Activated naive CD8-positive, alpha-beta T cell treated with anti-CD3 and anti-CD28 coated beads, Interleukin-2, amount 50 U/mL, for 24 hours (primary cell): ENCODE measurements at regions not wholly inside any gene's neighbourhood (a gene's known extent, or its start where the extent isn't known, plus 50 kb on each side); places are given as distances from the start of the nearest gene placed in this dataset.

ENCODE experiments used
- ATAC-seq: fragments of 150-1000 bp; cut with Tn5 transposase; one replicate; pipeline ENCODE4 v1.10.0; 2021
- DNase-seq: peaks from one replicate; pipeline ENCODE4 v3.0.0; 2021
- H3K27ac Mint-ChIP-seq: one replicate; pipeline ENCODE4 v1.8.0; 2021; ENCODE audit warnings: mild to moderate bottlenecking, mixed read lengths
- H3K27me3 Mint-ChIP-seq: one replicate; pipeline ENCODE4 v1.8.0; 2021; ENCODE audit warnings: mixed read lengths
- H3K36me3 Mint-ChIP-seq: one replicate; pipeline ENCODE4 v1.8.0; 2021; ENCODE audit warnings: low read depth, mixed read lengths
- H3K4me1 Mint-ChIP-seq: one replicate; pipeline ENCODE4 v1.8.0; 2021; ENCODE audit warnings: mixed read lengths
- H3K4me3 Mint-ChIP-seq: one replicate; pipeline ENCODE4 v1.8.0; 2021; ENCODE audit warnings: mild to moderate bottlenecking, moderate library complexity, mixed read lengths
- H3K9me3 Mint-ChIP-seq: one replicate; pipeline ENCODE4 v1.8.0; 2021; ENCODE audit warnings: mixed read lengths

- Mint-ChIP-seq H3K9me3 (peaks cover 6% of the 10 kb centered on the region), H3K27ac (no peak overlapping the region), H3K27me3 (no peaks in the 10 kb centered on the region), H3K4me1 (no peaks in the 10 kb centered on the region), H3K36me3 (no peaks in the 10 kb centered on the region), H3K4me3 (no peak overlapping the region)
- ATAC-seq (no peak), DNase-seq (no peak)
These were observed 276.3 kb downstream of the TFEC start for GRCh38 chr7:115754226-115754625.

- DNase-seq (no peak), ATAC-seq (no peak)
- H3K4me1 Mint-ChIP-seq = no peaks in the 10 kb centered on the region
- H3K9me3 Mint-ChIP-seq = no peaks in the 10 kb centered on the region
- no peaks in the 10 kb centered on the region for H3K27me3 Mint-ChIP-seq
- no peak overlapping the region for H3K4me3 Mint-ChIP-seq
- no peaks in the 10 kb centered on the region for H3K36me3 Mint-ChIP-seq
- no peak overlapping the region for H3K27ac Mint-ChIP-seq
These were observed 280.6 kb downstream of the TFEC start for GRCh38 chr7:115749924-115750323.

DNA sequence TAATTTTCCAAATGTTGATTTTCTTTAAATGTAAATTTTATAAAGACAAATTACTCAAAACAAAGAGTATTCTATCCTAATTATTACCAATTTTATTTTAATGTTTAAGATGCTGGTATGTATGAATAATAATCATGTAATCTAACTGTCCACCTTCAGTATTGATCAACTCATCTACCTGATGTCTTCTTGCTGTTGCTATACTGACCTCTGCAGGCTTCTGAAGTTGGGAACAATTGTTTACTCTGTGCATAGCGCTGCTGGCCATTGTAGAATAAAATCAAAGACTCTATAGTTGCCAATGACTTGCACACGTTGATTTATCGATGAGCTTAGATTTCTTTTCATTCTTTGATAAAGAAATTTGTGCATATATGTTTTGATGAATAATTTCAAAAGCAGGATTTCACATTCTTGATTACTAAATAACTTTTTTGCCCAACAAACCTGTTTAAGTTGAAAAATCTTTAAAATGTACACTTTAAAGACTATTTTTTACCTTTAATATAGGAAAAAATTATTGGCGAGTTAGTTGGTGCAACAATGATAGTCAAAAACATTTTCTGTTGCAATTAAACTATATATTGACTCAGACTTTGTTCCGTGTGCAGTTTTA, 282.3 kb downstream of the TFEC start:
- H3K27ac Mint-ChIP-seq = no peak overlapping the region
- H3K4me3 Mint-ChIP-seq = no peak overlapping the region
- no peaks in the 10 kb centered on the region for H3K36me3 Mint-ChIP-seq
- H3K4me1 Mint-ChIP-seq = no peaks in the 10 kb centered on the region
- no peaks in the 10 kb centered on the region for H3K27me3 Mint-ChIP-seq
- DNase-seq (no peak), ATAC-seq (no peak)
- H3K9me3 Mint-ChIP-seq = no peaks in the 10 kb centered on the region

DNA sequence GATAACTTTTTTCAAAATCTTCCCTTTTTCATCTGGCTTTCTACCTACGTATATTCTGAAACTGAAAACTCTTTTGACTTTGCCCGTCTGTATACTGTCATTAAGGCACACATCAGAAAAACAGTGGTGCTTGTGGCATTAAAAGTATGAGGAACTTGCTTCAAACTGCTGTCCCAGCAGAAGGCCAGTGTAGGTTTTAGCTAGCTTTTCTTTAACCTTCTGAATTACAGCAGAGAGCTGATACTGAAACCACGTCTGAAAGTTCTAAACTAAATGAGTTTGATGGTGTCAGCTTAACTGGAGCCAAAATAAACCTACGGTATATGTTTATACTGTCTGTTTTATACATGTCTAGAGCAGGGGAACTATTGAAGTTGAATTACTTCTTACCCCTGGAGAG, 283.4 kb downstream of the TFEC start:
- Mint-ChIP-seq H3K9me3 (no peaks in the 10 kb centered on the region), H3K36me3 (no peaks in the 10 kb centered on the region), H3K4me1 (no peaks in the 10 kb centered on the region), H3K4me3 (no peak overlapping the region), H3K27ac (no peak overlapping the region), H3K27me3 (no peaks in the 10 kb centered on the region)
- no peak for ATAC-seq
- no peak for DNase-seq

GRCh38 chr7:115740043-115740442, 290.5 kb downstream of the TFEC start:
- ATAC-seq = no peak
- no peak overlapping the region for H3K27ac Mint-ChIP-seq
- H3K9me3 Mint-ChIP-seq = no peaks in the 10 kb centered on the region
- H3K4me3 Mint-ChIP-seq = no peak overlapping the region
- no peaks in the 10 kb centered on the region for H3K27me3 Mint-ChIP-seq
- H3K4me1 Mint-ChIP-seq = no peaks in the 10 kb centered on the region
- H3K36me3 Mint-ChIP-seq = no peaks in the 10 kb centered on the region
- DNase-seq = no peak

- H3K27me3 Mint-ChIP-seq = no peaks in the 10 kb centered on the region
- no peak overlapping the region for H3K4me3 Mint-ChIP-seq
- H3K4me1 Mint-ChIP-seq = no peaks in the 10 kb centered on the region
- no peaks in the 10 kb centered on the region for H3K36me3 Mint-ChIP-seq
- DNase-seq (no peak), ATAC-seq (no peak)
- H3K27ac Mint-ChIP-seq = no peak overlapping the region
- H3K9me3 Mint-ChIP-seq = no peaks in the 10 kb centered on the region
These were observed 295.9 kb downstream of the TFEC start for GRCh38 chr7:115734641-115735040.

GRCh38 chr7:115731796-115732471, 298.6 kb downstream of the TFEC start:
- H3K27ac Mint-ChIP-seq = no peak overlapping the region
- H3K4me1 Mint-ChIP-seq = no peaks in the 10 kb centered on the region
- peaks cover 3% of the 10 kb centered on the region for H3K27me3 Mint-ChIP-seq
- H3K36me3 Mint-ChIP-seq = no peaks in the 10 kb centered on the region
- no peak for DNase-seq
- H3K4me3 Mint-ChIP-seq = no peak overlapping the region
- no peaks in the 10 kb centered on the region for H3K9me3 Mint-ChIP-seq
- no peak for ATAC-seq

GRCh38 chr7:115728518-115728917, 302.0 kb downstream of the TFEC start:
- no peak for ATAC-seq
- Mint-ChIP-seq H3K36me3 (no peaks in the 10 kb centered on the region), H3K9me3 (no peaks in the 10 kb centered on the region), H3K27ac (no peak overlapping the region), H3K4me3 (no peak overlapping the region), H3K4me1 (no peaks in the 10 kb centered on the region), H3K27me3 (peaks cover 3% of the 10 kb centered on the region)
- no peak for DNase-seq

DNA sequence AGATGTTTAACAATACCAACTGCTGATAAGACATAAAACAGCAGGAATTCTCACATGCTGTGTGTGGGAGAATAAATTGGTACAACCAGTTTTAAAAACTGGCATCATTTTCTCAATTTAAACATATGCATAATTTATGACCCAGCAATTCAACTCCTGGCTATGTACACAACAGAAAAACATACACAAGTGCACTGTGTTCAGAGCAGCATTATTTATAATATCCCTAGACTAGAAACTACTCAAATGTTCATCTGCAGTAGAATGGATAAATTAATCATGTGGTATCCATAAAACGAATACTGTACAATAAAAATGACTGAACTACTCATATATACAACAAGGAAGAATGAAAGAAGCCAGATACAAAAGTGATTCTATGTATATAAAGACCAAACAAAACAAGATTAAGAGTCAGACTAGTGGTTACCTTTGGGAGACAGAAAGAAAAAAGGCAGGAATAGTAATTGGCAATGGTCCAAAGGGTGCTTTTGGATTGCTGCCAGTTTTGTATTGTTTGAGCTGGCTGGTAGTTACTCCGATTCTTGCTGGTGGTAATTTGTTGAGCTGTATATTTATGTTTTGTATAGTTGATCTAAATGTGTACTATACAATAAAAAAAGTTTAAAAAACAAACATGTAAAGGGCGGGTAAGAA, 306.0 kb downstream of the TFEC start:
- Mint-ChIP-seq H3K27ac (no peak overlapping the region), H3K9me3 (no peaks in the 10 kb centered on the region), H3K4me3 (no peak overlapping the region), H3K4me1 (peaks cover 3% of the 10 kb centered on the region), H3K36me3 (no peaks in the 10 kb centered on the region), H3K27me3 (peaks cover 3% of the 10 kb centered on the region)
- DNase-seq (no peak), ATAC-seq (no peak)

GRCh38 chr7:115722302-115722977, 308.1 kb downstream of the TFEC start:
- H3K27ac Mint-ChIP-seq = no peak overlapping the region
- no peak overlapping the region for H3K4me3 Mint-ChIP-seq
- H3K4me1 Mint-ChIP-seq = peaks cover 3% of the 10 kb centered on the region

GRCh38 chr7:115721293-115722217, 309.0 kb downstream of the TFEC start:
- Mint-ChIP-seq H3K27ac (no peak overlapping the region), H3K4me1 (peaks cover 3% of the 10 kb centered on the region), H3K36me3 (no peaks in the 10 kb centered on the region), H3K4me3 (no peak overlapping the region), H3K9me3 (no peaks in the 10 kb centered on the region), H3K27me3 (no peaks in the 10 kb centered on the region)
- ATAC-seq (no peak), DNase-seq (no peak)

More at GRCh38 chr7:115722302-115722977, 308.1 kb downstream of the TFEC start:
- no peaks in the 10 kb centered on the region for H3K9me3 Mint-ChIP-seq
- no peak for DNase-seq
- no peak for ATAC-seq
- no peaks in the 10 kb centered on the region for H3K36me3 Mint-ChIP-seq
- H3K27me3 Mint-ChIP-seq = no peaks in the 10 kb centered on the region

GRCh38 chr7:115719963-115720362, 310.6 kb downstream of the TFEC start:
- Mint-ChIP-seq H3K9me3 (no peaks in the 10 kb centered on the region), H3K27ac (no peak overlapping the region), H3K27me3 (no peaks in the 10 kb centered on the region), H3K36me3 (no peaks in the 10 kb centered on the region), H3K4me1 (peaks cover 3% of the 10 kb centered on the region), H3K4me3 (no peak overlapping the region)
- no peak for DNase-seq
- ATAC-seq = no peak

DNA sequence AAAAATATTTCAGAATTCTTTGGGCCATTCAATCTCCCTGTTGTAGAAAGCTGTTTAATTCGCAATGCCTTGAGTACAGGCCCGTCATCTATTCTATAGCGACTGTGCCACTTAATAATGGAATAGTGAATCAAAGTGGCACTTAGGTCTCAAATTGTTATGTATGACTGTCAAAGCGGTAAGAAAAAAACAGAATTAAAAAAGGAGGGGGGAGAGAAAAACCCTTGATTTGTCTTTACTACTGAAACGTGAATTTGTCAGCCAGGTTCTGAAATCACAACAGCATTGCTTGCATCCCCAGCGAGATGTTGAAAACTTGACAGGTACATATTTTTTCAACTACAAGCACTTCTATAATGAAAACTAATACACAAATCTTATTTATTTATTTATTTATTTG, 320.9 kb downstream of the TFEC start:
- DNase-seq = no peak
- H3K36me3 Mint-ChIP-seq = no peaks in the 10 kb centered on the region
- no peaks in the 10 kb centered on the region for H3K9me3 Mint-ChIP-seq
- no peaks in the 10 kb centered on the region for H3K4me1 Mint-ChIP-seq
- H3K27me3 Mint-ChIP-seq = no peaks in the 10 kb centered on the region
- H3K27ac Mint-ChIP-seq = no peak overlapping the region
- H3K4me3 Mint-ChIP-seq = no peak overlapping the region
- ATAC-seq = no peak

DNA sequence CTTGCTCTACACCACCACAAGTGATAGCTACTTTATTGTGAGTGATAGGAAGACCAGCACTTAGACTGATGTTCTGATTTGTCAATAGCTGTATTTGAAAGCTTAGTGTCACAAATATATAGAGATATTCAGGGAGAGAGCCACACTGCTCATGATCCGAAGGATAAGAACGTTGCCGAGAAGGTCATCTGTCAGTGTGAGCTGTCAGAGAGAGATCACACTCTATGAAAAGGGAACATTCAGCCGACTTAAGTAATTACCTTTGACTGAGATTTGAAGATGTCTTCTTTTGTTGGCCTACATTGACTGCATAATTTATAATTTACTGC, 322.6 kb downstream of the TFEC start:
- Mint-ChIP-seq H3K4me1 (no peaks in the 10 kb centered on the region), H3K9me3 (no peaks in the 10 kb centered on the region), H3K27me3 (no peaks in the 10 kb centered on the region), H3K27ac (no peak overlapping the region), H3K4me3 (no peak overlapping the region), H3K36me3 (no peaks in the 10 kb centered on the region)
- DNase-seq (no peak), ATAC-seq (no peak)
